GM12891 (cell line): ENCODE measurements at regions not wholly inside any gene's neighbourhood (a gene's known extent, or its start where the extent isn't known, plus 50 kb on each side); places are given as distances from the start of the nearest gene placed in this dataset.

Source experiments
- POLR2A ChIP-seq: IDR thresholded peaks from 2 replicates; pipeline ENCODE4 v1.6.1; 2011; ENCODE audit warnings: low read depth, low read length, control low read depth
- POLR2AphosphoS5 ChIP-seq: IDR thresholded peaks from 2 replicates; pipeline ENCODE4 v1.6.1; 2011; ENCODE audit warnings: low read depth, low read length, control low read depth
- SPI1 ChIP-seq: IDR thresholded peaks from 2 replicates; pipeline ENCODE4 v1.6.1; 2011; ENCODE audit warnings: low read depth, low read length, control low read depth
- TAF1 ChIP-seq: IDR thresholded peaks from 2 replicates; pipeline ENCODE4 v1.6.1; 2011; ENCODE audit warnings: low read depth, low read length, control low read depth

GRCh38 chrX:144717682-144718081 lies 529.6 kb upstream of the SPANXN1 start:
- TF ChIP-seq POLR2A: no peak
- TF ChIP-seq POLR2AphosphoS5: no peak
- TF ChIP-seq SPI1: no peak
- TF ChIP-seq TAF1: no peak
